ENCODE measurements at regions not wholly inside any gene's neighbourhood (a gene's known extent, or its start where the extent isn't known, plus 50 kb on each side); places are given as distances from the start of the nearest gene placed in this dataset.

DNA sequence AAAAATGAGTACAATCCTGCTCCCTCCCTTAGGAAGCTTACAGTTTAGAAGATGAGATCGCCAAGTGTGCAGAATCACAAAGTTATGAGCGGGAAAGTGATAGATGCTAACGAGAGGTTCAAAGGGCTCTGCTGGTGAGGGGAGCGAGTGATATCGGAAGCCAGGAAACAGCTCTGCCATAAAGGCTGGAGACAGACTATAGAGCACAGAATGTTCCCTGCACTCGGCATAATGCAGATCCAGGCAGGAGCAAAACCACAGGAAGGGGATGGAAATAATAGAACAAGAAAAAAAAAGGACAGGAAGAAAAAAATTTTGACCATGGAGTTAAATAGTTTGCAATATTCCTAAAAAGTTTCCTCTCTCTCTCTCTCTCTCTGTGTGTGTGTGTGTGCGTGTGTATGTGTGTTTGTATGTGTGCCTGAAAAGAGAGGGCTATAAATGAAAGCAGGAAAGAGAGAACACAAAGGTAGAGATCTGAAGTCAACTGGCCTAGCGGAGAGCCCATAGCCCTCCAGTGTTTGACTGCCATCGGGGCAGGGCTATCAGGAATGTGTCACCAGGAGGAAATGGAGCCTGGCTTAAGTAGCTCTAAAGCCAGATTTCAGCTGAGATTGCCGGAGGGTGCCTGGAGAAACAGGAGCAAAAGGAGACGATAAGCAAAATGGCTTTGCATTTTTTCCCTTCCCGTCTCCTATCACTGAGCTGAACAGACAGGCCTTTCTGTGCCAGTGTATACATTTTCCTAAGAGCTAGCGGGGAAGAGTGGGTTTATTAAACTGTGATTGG, 175.8 kb upstream of the LYZL1 start:
- TF ChIP-seq, protein P1, sequence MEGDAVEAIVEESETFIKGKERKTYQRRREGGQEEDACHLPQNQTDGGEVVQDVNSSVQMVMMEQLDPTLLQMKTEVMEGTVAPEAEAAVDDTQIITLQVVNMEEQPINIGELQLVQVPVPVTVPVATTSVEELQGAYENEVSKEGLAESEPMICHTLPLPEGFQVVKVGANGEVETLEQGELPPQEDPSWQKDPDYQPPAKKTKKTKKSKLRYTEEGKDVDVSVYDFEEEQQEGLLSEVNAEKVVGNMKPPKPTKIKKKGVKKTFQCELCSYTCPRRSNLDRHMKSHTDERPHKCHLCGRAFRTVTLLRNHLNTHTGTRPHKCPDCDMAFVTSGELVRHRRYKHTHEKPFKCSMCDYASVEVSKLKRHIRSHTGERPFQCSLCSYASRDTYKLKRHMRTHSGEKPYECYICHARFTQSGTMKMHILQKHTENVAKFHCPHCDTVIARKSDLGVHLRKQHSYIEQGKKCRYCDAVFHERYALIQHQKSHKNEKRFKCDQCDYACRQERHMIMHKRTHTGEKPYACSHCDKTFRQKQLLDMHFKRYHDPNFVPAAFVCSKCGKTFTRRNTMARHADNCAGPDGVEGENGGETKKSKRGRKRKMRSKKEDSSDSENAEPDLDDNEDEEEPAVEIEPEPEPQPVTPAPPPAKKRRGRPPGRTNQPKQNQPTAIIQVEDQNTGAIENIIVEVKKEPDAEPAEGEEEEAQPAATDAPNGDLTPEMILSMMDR (IDR thresholded peaks at IDR 0.05; ENCODE audit: low read depth, low read length, poor library complexity, severe bottlenecking), result no peak
- no peak for TF ChIP-seq EZH2phosphoT487 (IDR thresholded peaks at IDR 0.05; ENCODE audit: borderline replicate concordance, low read length)

All from DOHH2 (cell line).